ENCODE measurements at regions not wholly inside any gene's neighbourhood (a gene's known extent, or its start where the extent isn't known, plus 50 kb on each side); places are given as distances from the start of the nearest gene placed in this dataset.

GRCh38 chrX:10972706-10973105 is 138.4 kb upstream of the HCCS start:
- H3K4me3 ChIP-seq (ENCODE audit: low read depth in 2 of 2, low read length in 2 of 2), result no peak overlapping the region
- no TSS peak for BruUV-seq (replicated peaks)

DNA sequence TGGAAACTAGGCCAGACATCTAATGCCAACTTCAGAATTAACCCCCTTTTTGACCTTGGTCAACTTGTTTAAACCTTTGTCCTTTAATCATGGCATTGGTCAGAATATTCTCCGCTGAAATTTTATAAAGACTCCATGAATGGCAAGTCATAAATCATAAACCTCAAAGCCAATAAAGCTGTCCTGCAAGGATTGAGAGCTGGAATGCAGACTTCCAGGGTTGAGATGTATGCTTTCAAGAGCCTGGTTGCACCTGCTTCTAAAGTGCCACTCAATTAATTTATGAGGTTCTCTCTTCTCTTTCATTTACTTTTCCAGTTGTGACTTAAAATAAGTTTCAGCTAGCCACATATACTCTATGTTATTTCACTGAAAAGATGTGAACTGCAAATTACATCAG is 136.2 kb upstream of the HCCS start:
- no TSS peak for BruUV-seq (replicated peaks)
- DNase-seq (ENCODE audit: low read depth, low spot score) (no peak), ATAC-seq (no peak)
- no peak for TF ChIP-seq SIN3A (IDR thresholded peaks at IDR 0.05; ENCODE audit: borderline replicate concordance, insufficient read depth, low read depth, low read length)
- TF ChIP-seq TCF7L2 (IDR thresholded peaks at IDR 0.05; ENCODE audit: low read depth, low read length), result no peak
- TF ChIP-seq, protein P1, sequence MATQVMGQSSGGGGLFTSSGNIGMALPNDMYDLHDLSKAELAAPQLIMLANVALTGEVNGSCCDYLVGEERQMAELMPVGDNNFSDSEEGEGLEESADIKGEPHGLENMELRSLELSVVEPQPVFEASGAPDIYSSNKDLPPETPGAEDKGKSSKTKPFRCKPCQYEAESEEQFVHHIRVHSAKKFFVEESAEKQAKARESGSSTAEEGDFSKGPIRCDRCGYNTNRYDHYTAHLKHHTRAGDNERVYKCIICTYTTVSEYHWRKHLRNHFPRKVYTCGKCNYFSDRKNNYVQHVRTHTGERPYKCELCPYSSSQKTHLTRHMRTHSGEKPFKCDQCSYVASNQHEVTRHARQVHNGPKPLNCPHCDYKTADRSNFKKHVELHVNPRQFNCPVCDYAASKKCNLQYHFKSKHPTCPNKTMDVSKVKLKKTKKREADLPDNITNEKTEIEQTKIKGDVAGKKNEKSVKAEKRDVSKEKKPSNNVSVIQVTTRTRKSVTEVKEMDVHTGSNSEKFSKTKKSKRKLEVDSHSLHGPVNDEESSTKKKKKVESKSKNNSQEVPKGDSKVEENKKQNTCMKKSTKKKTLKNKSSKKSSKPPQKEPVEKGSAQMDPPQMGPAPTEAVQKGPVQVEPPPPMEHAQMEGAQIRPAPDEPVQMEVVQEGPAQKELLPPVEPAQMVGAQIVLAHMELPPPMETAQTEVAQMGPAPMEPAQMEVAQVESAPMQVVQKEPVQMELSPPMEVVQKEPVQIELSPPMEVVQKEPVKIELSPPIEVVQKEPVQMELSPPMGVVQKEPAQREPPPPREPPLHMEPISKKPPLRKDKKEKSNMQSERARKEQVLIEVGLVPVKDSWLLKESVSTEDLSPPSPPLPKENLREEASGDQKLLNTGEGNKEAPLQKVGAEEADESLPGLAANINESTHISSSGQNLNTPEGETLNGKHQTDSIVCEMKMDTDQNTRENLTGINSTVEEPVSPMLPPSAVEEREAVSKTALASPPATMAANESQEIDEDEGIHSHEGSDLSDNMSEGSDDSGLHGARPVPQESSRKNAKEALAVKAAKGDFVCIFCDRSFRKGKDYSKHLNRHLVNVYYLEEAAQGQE (IDR thresholded peaks at IDR 0.05; ENCODE audit: insufficient read depth in 1 of 2, low read depth in 2 of 2, low read length in 1 of 2), result no peak
- no peak for TF ChIP-seq POLR2AphosphoS5 (IDR thresholded peaks at IDR 0.05; ENCODE audit: low read depth, low read length)
- ChIA-PET POLR2A (no interaction called here), CTCF (no interaction called here)
- H3K4me1 ChIP-seq (ENCODE audit: control insufficient read depth, insufficient read depth, low read length), result no peaks in the 10 kb centered on the region
- no peak overlapping the region for H3K27ac ChIP-seq (ENCODE audit: low read length)
- H3K9me3 ChIP-seq (ENCODE audit: control insufficient read depth, insufficient read depth, low read depth, low read length), result no peaks in the 10 kb centered on the region
- no peak overlapping the region for H3K4me3 ChIP-seq (ENCODE audit: low read depth in 2 of 2, low read length in 2 of 2)
- H3K27me3 ChIP-seq (ENCODE audit: control insufficient read depth, insufficient read depth, low read length), result no peaks in the 10 kb centered on the region
- H3K36me3 ChIP-seq (ENCODE audit: control insufficient read depth, insufficient read depth, low read length), result no peaks in the 10 kb centered on the region
- intact Hi-C loops (cut with micrococcal nuclease; ENCODE audit: unreplicated experiment) (no loop called here), in situ Hi-C loops (cut with HindIII; ENCODE audit: low pct_unique_long_range_greater_than_20kb, low sequenced_read_pairs) (no loop called here)

More at GRCh38 chrX:10972706-10973105, 138.4 kb upstream of the HCCS start:
- ATAC-seq (no peak), DNase-seq (ENCODE audit: low read depth, low spot score) (no peak)
- Histone ChIP-seq H3K36me3 (ENCODE audit: control insufficient read depth, insufficient read depth, low read length) (no peaks in the 10 kb centered on the region), H3K9me3 (ENCODE audit: control insufficient read depth, insufficient read depth, low read depth, low read length) (no peaks in the 10 kb centered on the region), H3K27me3 (ENCODE audit: control insufficient read depth, insufficient read depth, low read length) (no peaks in the 10 kb centered on the region), H3K4me1 (ENCODE audit: control insufficient read depth, insufficient read depth, low read length) (no peaks in the 10 kb centered on the region), H3K27ac (ENCODE audit: low read length) (no peak overlapping the region)
- ChIA-PET CTCF (no interaction called here), POLR2A (no interaction called here)
- in situ Hi-C loops (cut with HindIII; ENCODE audit: low pct_unique_long_range_greater_than_20kb, low sequenced_read_pairs), result no loop called here
- intact Hi-C loops (cut with micrococcal nuclease; ENCODE audit: unreplicated experiment), result no loop called here
- TF ChIP-seq SIN3A (IDR thresholded peaks at IDR 0.05; ENCODE audit: borderline replicate concordance, insufficient read depth, low read depth, low read length) (no peak), TCF7L2 (IDR thresholded peaks at IDR 0.05; ENCODE audit: low read depth, low read length) (no peak), POLR2AphosphoS5 (IDR thresholded peaks at IDR 0.05; ENCODE audit: low read depth, low read length) (no peak)
- TF ChIP-seq, protein P1 (IDR thresholded peaks at IDR 0.05; ENCODE audit: insufficient read depth in 1 of 2, low read depth in 2 of 2, low read length in 1 of 2), result no peak
- TF ChIP-seq, protein P2, sequence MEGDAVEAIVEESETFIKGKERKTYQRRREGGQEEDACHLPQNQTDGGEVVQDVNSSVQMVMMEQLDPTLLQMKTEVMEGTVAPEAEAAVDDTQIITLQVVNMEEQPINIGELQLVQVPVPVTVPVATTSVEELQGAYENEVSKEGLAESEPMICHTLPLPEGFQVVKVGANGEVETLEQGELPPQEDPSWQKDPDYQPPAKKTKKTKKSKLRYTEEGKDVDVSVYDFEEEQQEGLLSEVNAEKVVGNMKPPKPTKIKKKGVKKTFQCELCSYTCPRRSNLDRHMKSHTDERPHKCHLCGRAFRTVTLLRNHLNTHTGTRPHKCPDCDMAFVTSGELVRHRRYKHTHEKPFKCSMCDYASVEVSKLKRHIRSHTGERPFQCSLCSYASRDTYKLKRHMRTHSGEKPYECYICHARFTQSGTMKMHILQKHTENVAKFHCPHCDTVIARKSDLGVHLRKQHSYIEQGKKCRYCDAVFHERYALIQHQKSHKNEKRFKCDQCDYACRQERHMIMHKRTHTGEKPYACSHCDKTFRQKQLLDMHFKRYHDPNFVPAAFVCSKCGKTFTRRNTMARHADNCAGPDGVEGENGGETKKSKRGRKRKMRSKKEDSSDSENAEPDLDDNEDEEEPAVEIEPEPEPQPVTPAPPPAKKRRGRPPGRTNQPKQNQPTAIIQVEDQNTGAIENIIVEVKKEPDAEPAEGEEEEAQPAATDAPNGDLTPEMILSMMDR (IDR thresholded peaks at IDR 0.05), result no peak

All from Panc1 (cell line).